ENCODE measurements at regions not wholly inside any gene's neighbourhood (a gene's known extent, or its start where the extent isn't known, plus 50 kb on each side); places are given as distances from the start of the nearest gene placed in this dataset.

DNA sequence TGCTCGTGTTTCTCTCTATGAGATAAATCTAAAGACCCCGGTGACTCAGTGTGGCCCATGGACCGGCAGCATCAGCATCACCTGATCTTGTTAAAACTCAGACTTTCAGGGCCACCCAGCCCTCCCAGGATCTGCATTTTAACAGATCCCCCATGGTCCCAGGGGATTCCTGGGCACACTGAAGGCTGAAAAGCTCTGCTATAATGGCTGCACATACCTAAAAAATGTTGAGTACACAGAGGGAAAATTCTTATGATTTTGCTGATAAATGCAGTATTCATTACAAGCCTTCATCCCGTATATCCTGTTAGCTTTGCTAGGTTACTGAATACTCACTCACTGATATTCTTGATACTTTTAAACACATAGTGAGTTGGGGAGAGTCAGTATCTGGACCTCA lies 200.5 kb downstream of the MYLK4 start:
- Histone ChIP-seq H3F3A (ENCODE audit: control insufficient read depth, insufficient read depth) (no peaks in the 10 kb centered on the region), H3K36me3 (ENCODE audit: control insufficient read depth, low read length) (no peaks in the 10 kb centered on the region), H4K20me1 (ENCODE audit: control insufficient read depth, insufficient read depth, low read depth, low read length) (no peaks in the 10 kb centered on the region), H3K9me3 (ENCODE audit: control insufficient read depth, insufficient read depth, low read length) (peaks cover 11% of the 10 kb centered on the region; the same call in 1 of the 2 replicates), H3K9me2 (replicated peaks; ENCODE audit: control insufficient read depth, low read length) (no peaks in the 10 kb centered on the region), H3K4me1 (ENCODE audit: control insufficient read depth, low read length) (no peaks in the 10 kb centered on the region), H3K4me2 (ENCODE audit: low read length) (no peak overlapping the region), H3K27ac (ENCODE audit: low read depth, low read length) (no peak overlapping the region), H3K27me3 (ENCODE audit: control insufficient read depth, low read length) (no peaks in the 10 kb centered on the region), H3K4me3 (ENCODE audit: low read length) (no peak overlapping the region), H3K79me2 (ENCODE audit: control insufficient read depth, low read length) (no peaks in the 10 kb centered on the region)
- no peak for TF ChIP-seq EZH2phosphoT487 (IDR thresholded peaks at IDR 0.05; ENCODE audit: borderline replicate concordance, low read length)
- TF ChIP-seq, protein P1, sequence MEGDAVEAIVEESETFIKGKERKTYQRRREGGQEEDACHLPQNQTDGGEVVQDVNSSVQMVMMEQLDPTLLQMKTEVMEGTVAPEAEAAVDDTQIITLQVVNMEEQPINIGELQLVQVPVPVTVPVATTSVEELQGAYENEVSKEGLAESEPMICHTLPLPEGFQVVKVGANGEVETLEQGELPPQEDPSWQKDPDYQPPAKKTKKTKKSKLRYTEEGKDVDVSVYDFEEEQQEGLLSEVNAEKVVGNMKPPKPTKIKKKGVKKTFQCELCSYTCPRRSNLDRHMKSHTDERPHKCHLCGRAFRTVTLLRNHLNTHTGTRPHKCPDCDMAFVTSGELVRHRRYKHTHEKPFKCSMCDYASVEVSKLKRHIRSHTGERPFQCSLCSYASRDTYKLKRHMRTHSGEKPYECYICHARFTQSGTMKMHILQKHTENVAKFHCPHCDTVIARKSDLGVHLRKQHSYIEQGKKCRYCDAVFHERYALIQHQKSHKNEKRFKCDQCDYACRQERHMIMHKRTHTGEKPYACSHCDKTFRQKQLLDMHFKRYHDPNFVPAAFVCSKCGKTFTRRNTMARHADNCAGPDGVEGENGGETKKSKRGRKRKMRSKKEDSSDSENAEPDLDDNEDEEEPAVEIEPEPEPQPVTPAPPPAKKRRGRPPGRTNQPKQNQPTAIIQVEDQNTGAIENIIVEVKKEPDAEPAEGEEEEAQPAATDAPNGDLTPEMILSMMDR (IDR thresholded peaks at IDR 0.05; ENCODE audit: low read depth, low read length, poor library complexity, severe bottlenecking) = no peak

DNA sequence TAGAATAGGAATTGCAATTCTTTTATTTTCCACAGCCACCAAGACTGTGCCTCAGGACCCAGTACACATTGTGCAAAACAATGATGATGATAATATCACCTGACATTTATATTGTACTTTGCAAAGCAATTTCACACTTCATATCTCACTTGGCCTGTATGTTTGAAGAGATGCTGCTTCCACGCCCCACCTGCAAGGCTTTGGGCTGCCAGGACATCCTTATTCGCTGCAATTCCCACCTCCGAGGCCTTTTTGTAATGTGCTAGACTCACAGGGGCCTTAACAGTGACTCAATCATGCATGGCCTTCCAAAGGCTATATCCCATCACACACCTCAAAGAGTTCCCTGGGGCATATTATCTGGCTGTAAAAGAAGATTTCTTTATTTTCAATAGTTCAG lies 200.9 kb downstream of the MYLK4 start:
- no peaks in the 10 kb centered on the region for H3K36me3 ChIP-seq (ENCODE audit: control insufficient read depth, low read length)
- H3K27me3 ChIP-seq (ENCODE audit: control insufficient read depth, low read length) = no peaks in the 10 kb centered on the region
- no peak overlapping the region for H3K27ac ChIP-seq (ENCODE audit: low read depth, low read length)
- no peak overlapping the region for H3K4me3 ChIP-seq (ENCODE audit: low read length)
- no peaks in the 10 kb centered on the region for H4K20me1 ChIP-seq (ENCODE audit: control insufficient read depth, insufficient read depth, low read depth, low read length)
- H3K9me3 ChIP-seq (ENCODE audit: control insufficient read depth, insufficient read depth, low read length) = peaks cover 11% of the 10 kb centered on the region; the same call in 1 of the 2 replicates
- no peak for TF ChIP-seq EZH2phosphoT487 (IDR thresholded peaks at IDR 0.05; ENCODE audit: borderline replicate concordance, low read length)
- TF ChIP-seq, protein P1 (IDR thresholded peaks at IDR 0.05; ENCODE audit: low read depth, low read length, poor library complexity, severe bottlenecking) = no peak
- no peak overlapping the region for H3K4me2 ChIP-seq (ENCODE audit: low read length)
- no peaks in the 10 kb centered on the region for H3F3A ChIP-seq (ENCODE audit: control insufficient read depth, insufficient read depth)
- no peaks in the 10 kb centered on the region for H3K9me2 ChIP-seq (replicated peaks; ENCODE audit: control insufficient read depth, low read length)
- no peaks in the 10 kb centered on the region for H3K79me2 ChIP-seq (ENCODE audit: control insufficient read depth, low read length)
- H3K4me1 ChIP-seq (ENCODE audit: control insufficient read depth, low read length) = no peaks in the 10 kb centered on the region

DNA sequence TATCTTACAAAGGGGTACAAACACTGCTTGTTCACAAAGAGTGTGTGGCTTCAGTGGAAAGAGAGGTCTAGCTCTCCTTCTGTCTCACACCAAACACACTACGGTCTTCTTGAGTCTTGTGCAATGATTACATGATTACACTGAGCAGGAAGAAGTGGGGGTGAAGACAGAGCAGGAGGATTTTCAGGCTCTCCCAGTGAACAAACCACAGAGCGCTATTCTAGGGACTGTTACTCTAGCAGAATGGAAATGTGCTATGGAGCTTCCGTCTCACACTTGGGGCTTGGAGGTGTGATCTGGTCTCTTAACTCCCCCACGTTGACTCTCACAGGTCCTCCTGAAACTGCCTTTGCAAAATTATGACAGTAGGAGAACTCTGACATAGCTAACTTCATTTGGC lies 203.4 kb downstream of the MYLK4 start:
- Histone ChIP-seq H3K36me3 (ENCODE audit: control insufficient read depth, low read length) (no peaks in the 10 kb centered on the region), H3K27ac (ENCODE audit: low read depth, low read length) (no peak overlapping the region), H3K9me2 (replicated peaks; ENCODE audit: control insufficient read depth, low read length) (no peaks in the 10 kb centered on the region), H3K79me2 (ENCODE audit: control insufficient read depth, low read length) (no peaks in the 10 kb centered on the region), H3K4me3 (ENCODE audit: low read length) (no peak overlapping the region), H3K4me2 (ENCODE audit: low read length) (no peak overlapping the region), H3K27me3 (ENCODE audit: control insufficient read depth, low read length) (peaks cover 8% of the 10 kb centered on the region; the same call in 1 of the 2 replicates), H3K9me3 (ENCODE audit: control insufficient read depth, insufficient read depth, low read length) (peaks cover 11% of the 10 kb centered on the region; the same call in 1 of the 2 replicates), H3K4me1 (ENCODE audit: control insufficient read depth, low read length) (no peaks in the 10 kb centered on the region), H3F3A (ENCODE audit: control insufficient read depth, insufficient read depth) (no peaks in the 10 kb centered on the region), H4K20me1 (ENCODE audit: control insufficient read depth, insufficient read depth, low read depth, low read length) (no peaks in the 10 kb centered on the region)
- TF ChIP-seq, protein P1 (IDR thresholded peaks at IDR 0.05; ENCODE audit: low read depth, low read length, poor library complexity, severe bottlenecking) = no peak
- no peak for TF ChIP-seq EZH2phosphoT487 (IDR thresholded peaks at IDR 0.05; ENCODE audit: borderline replicate concordance, low read length)

Measured in DOHH2 (cell line).